Adrenal gland (tissue), 9 donors: ENCODE measurements at regions not wholly inside any gene's neighbourhood (a gene's known extent, or its start where the extent isn't known, plus 50 kb on each side); places are given as distances from the start of the nearest gene placed in this dataset.

Experiments
- DNase-seq, 7 donors: peaks; one replicate each; pipeline ENCODE4 v3.0.0-alpha.2; 2019 to 2020
- H3K27ac ChIP-seq, 5 donors: fragments of 200-600 bp; sonication (generic) in 4 of 5; 1 replicate in 3 of 5; 2 replicates in 2 of 5; pipeline versions ENCODE4 v1.5.1 to v1.8.0; 2016 to 2020; ENCODE audit warnings: mild to moderate bottlenecking in 1 of 5
- H3K27me3 ChIP-seq: fragments of 200-600 bp; 2 replicates; pipeline ENCODE4 v1.8.0; 2021
- H3K36me3 ChIP-seq, 2 donors: fragments of 200-600 bp; replicated peaks in 1 of 2; 1 replicate in 1 of 2; 2 replicates in 1 of 2; pipeline versions ENCODE4 v1.5.1 to v1.8.0; 2018 to 2022
- H3K4me1 ChIP-seq, 2 donors: fragments of 200-600 bp; replicated peaks in 1 of 2; 1 replicate in 1 of 2; 2 replicates in 1 of 2; pipeline versions ENCODE4 v1.5.1 to v1.8.0; 2018 to 2021
- H3K4me3 ChIP-seq, 4 donors: fragments of 200-600 bp; sonication (generic) in 3 of 4; one replicate each; pipeline ENCODE4 v1.5.1; 2016 to 2018
- H3K9me3 ChIP-seq, 3 donors: fragments of 200-600 bp; sonication (generic) in 1 of 3; replicated peaks in 1 of 3; 1 replicate in 2 of 3; 2 replicates in 1 of 3; pipeline versions ENCODE4 v1.5.1 to v1.8.0; 2016 to 2021
- CTCF ChIP-seq, 6 experiments: fragments of 450-650 bp in 4 of 6; fragments of 200-600 bp in 2 of 6; sonication (generic) in 1 of 6; IDR thresholded peaks; 1 replicate in 5 of 6; 2 replicates in 1 of 6; pipeline versions ENCODE4 v1.5.1 to v1.8.0; 2016 to 2021; ENCODE audit warnings: antibody characterized with exemption in 6 of 6, mild to moderate bottlenecking in 2 of 6, moderate library complexity in 1 of 6
- POLR2A ChIP-seq, 2 donors: fragments of 450-650 bp; IDR thresholded peaks; one replicate each; pipeline ENCODE4 v1.6.1; 2017; ENCODE audit warnings: antibody characterized with exemption in 2 of 2, mild to moderate bottlenecking in 2 of 2, moderate library complexity in 1 of 2
- WGBS, 4 donors: extraction: QIAGEN DNeasy Blood & Tissue Kit in 2 of 4; methylation state at CpG; one replicate each; pipeline versions ENCODE4 v1.1.5 to v1.1.7; 2013 to 2017; 5-methylcytosine and 5-hydroxymethylcytosine counted together
- intact Hi-C, 2 donors: fragments of 100-400 bp; cut with DNase I; formaldehyde crosslinking; loops; one replicate each; pipeline versions ENCODE4 v1.14.1 to v1.15.0; 2022 to 2023
- donor health status: healthy with polysubstance abuse.
- donor health status: Bipolar disorder and iron deficiency.
- donor health status: DM: yes; HTN: yes; CAD: no.
- donor health status: DM: no; HTN: no; CAD: no.
- donor health status: DM: no; HTN: no; CAD: no.

- 85 to 91% (median 89%) methylated on average over 2 to 3 of the region's 3 CpGs for WGBS, 4 donors
- TF ChIP-seq CTCF (IDR thresholded peaks at IDR 0.05) = no peak
- no peak for TF ChIP-seq POLR2A (IDR thresholded peaks at IDR 0.05)
- Histone ChIP-seq H3K27me3 (no peaks in the 10 kb centered on the region), H3K4me1 (no peaks in the 10 kb centered on the region), H3K9me3 (no peaks in the 10 kb centered on the region), H3K27ac (no peak overlapping the region), H3K4me3 (no peak overlapping the region), H3K36me3 (no peaks in the 10 kb centered on the region)
- no peak for DNase-seq
- intact Hi-C loops = no loop called here
Measured at GRCh38 chr10:113983552-113983951, 60.1 kb upstream of the ADRB1 start.

- H3K36me3 ChIP-seq = no peaks in the 10 kb centered on the region
- no peak for DNase-seq
Measured at GRCh38 chr10:113985297-113985844, 58.3 kb upstream of the ADRB1 start.

GRCh38 chr10:113986316-113986715, 57.4 kb upstream of the ADRB1 start:
- TF ChIP-seq POLR2A (IDR thresholded peaks at IDR 0.05) = no peak
- TF ChIP-seq CTCF (IDR thresholded peaks at IDR 0.05) = no peak
- 81 to 94% (median 87%) methylated on average over 3 to 6 of the region's 6 CpGs for WGBS, 4 donors

More at GRCh38 chr10:113985297-113985844, 58.3 kb upstream of the ADRB1 start:
- Histone ChIP-seq H3K27me3 (no peaks in the 10 kb centered on the region), H3K9me3 (no peaks in the 10 kb centered on the region), H3K4me1 (peaks cover 0 to 4% of the 10 kb centered on the region in 2 donors), H3K4me3 (no peak overlapping the region), H3K27ac (no peak overlapping the region)
- intact Hi-C loops = no loop called here
- 83 to 90% (median 85%) methylated on average over 5 of the region's 5 CpGs for WGBS, 4 donors
- TF ChIP-seq POLR2A (IDR thresholded peaks at IDR 0.05) (no peak), CTCF (IDR thresholded peaks at IDR 0.05) (no peak)

GRCh38 chr10:113987156-113987555, 56.5 kb upstream of the ADRB1 start:
- Histone ChIP-seq H3K4me3 (no peak overlapping the region), H3K36me3 (no peaks in the 10 kb centered on the region), H3K9me3 (no peaks in the 10 kb centered on the region), H3K4me1 (peaks cover 0 to 5% of the 10 kb centered on the region in 2 donors), H3K27ac (no peak overlapping the region), H3K27me3 (no peaks in the 10 kb centered on the region)
- TF ChIP-seq POLR2A (IDR thresholded peaks at IDR 0.05) (no peak), CTCF (IDR thresholded peaks at IDR 0.05) (no peak)
- intact Hi-C loops = no loop called here
- DNase-seq = no peak
- 87 to 98% (median 94%) methylated on average over 3 of the region's 3 CpGs for WGBS, 4 donors

More at GRCh38 chr10:113986316-113986715, 57.4 kb upstream of the ADRB1 start:
- Histone ChIP-seq H3K36me3 (no peaks in the 10 kb centered on the region), H3K9me3 (no peaks in the 10 kb centered on the region), H3K4me1 (peaks cover 0 to 5% of the 10 kb centered on the region in 2 donors), H3K27me3 (no peaks in the 10 kb centered on the region), H3K27ac (no peak overlapping the region), H3K4me3 (no peak overlapping the region)
- intact Hi-C loops = no loop called here
- no peak for DNase-seq
